ENCODE measurements at regions not wholly inside any gene's neighbourhood (a gene's known extent, or its start where the extent isn't known, plus 50 kb on each side); places are given as distances from the start of the nearest gene placed in this dataset.
A peak's percentile ranks its signal among the peaks of the same experiment; 100 is the strongest.

DNA sequence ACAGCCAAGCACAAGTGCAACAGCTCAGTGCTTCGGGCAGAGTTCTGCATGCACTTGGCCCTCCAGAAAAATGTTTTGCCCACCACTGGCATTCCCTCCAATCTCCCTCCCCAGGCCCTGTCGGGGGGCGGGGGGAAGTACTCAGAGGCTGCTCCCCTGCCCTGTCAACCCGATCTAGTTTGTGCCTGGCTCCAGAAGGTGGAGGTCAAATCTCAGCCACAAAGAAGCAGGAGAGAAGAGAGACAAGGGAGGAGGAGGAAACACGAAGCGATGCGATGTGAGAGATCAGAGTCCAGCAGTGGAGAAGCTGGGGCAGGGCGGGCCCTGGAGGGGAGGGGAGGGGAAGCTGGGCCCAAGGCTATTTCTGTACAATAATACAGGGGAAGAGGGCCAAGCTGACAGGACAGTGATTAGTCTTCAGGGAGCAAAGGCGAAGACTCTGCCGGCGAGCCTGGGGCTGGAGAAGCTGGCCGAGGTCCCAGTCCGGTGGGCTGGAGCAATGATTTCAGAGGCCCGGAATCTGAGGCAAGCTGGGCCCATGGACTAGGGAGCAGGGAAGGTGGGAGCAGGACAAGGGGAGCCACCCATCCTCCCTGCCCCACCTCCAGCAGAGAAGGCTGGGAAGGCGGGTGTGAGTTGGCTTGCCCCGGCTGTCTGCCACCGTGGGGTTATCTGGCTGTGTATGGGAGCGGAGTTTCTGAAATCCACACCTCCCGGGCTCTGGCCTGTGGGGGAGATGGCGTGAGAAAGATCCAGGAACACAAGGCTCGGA, 167.1 kb downstream of the EFNB1 start:
- no peaks in the 10 kb centered on the region for H3K9me3 ChIP-seq (replicated peaks; ENCODE audit: control insufficient read depth, insufficient read depth, low read length)
- POLR2A ChIA-PET: interaction anchor here (1.5 kb wide), 1 partner anchor 167 kb away, joined by 7 read pairs; the partner anchor contains the start of gene EFNB1
- H3K79me2 ChIP-seq (ENCODE audit: control insufficient read depth, insufficient read depth, low read length): no peaks in the 10 kb centered on the region
- no peaks in the 10 kb centered on the region for H4K20me1 ChIP-seq (replicated peaks; ENCODE audit: control insufficient read depth, extremely low read depth, insufficient read depth, low read length)
- H3K4me2 ChIP-seq (ENCODE audit: insufficient read depth, low read length): no peak overlapping the region
- H3K4me1 ChIP-seq (ENCODE audit: control insufficient read depth, extremely low read depth, insufficient read depth, low read length): peaks cover 23% of the 10 kb centered on the region
- no peaks in the 10 kb centered on the region for H3K9me1 ChIP-seq (replicated peaks; ENCODE audit: control insufficient read depth, extremely low read depth, insufficient read depth, low read length)
- BruUV-seq (replicated peaks): no TSS peak
- FAIRE-seq (peak; percentile 61), DNase-seq (ENCODE audit: low read depth, low spot score) (peak; percentile 65)
- intact Hi-C loops (cut with micrococcal nuclease): loop anchor here (5.0 kb wide), 1 partner anchor 49 kb away; no protein-coding TSS in a partner anchor
- H3K9ac ChIP-seq (replicated peaks; ENCODE audit: extremely low read depth, insufficient read depth, low read length): no peak overlapping the region
- dilution Hi-C loops (cut with MboI; ENCODE audit: extremely low pct_ligation_motif_present, low sequenced_read_pairs): no loop called here
- CTCF ChIA-PET: interaction anchor here (0.8 to 1.4 kb wide), 3 partner anchors 24 to 168 kb away, joined by 3 to 7 read pairs (median 4); no protein-coding TSS in a partner anchor
- TF ChIP-seq CTCF (IDR thresholded peaks at IDR 0.05; ENCODE audit: extremely low read depth in 1 of 2, insufficient read depth in 1 of 2, low read depth in 1 of 2, low read length in 2 of 2): no peak
- TF ChIP-seq POLR2AphosphoS5 (IDR thresholded peaks at IDR 0.05; ENCODE audit: insufficient read depth, low read depth, low read length): no peak
- TF ChIP-seq GATA2 (IDR thresholded peaks at IDR 0.05; ENCODE audit: insufficient read depth, insufficient read length, low read depth, low read length): no peak
- no peak for TF ChIP-seq JUN (IDR thresholded peaks at IDR 0.05; ENCODE audit: borderline replicate concordance, insufficient read depth, insufficient read length, low read depth)
- no peak for TF ChIP-seq EZH2 (IDR thresholded peaks at IDR 0.05; ENCODE audit: borderline replicate concordance, low read depth, low read length, severe bottlenecking)
- TF ChIP-seq, protein P1, sequence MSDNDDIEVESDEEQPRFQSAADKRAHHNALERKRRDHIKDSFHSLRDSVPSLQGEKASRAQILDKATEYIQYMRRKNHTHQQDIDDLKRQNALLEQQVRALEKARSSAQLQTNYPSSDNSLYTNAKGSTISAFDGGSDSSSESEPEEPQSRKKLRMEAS (IDR thresholded peaks at IDR 0.05; ENCODE audit: insufficient read depth, insufficient read length): no peak
- TF ChIP-seq FOS (IDR thresholded peaks at IDR 0.05; ENCODE audit: borderline replicate concordance, insufficient read depth, low read length): no peak
- no peak for TF ChIP-seq MYC (IDR thresholded peaks at IDR 0.05; ENCODE audit: low read depth, low read length)
- TF ChIP-seq POLR2A (IDR thresholded peaks at IDR 0.05; ENCODE audit: low read depth, low read length): no peak
- no peaks in the 10 kb centered on the region for H3K36me3 ChIP-seq (ENCODE audit: control insufficient read depth in 2 of 2, extremely low read depth in 1 of 2, insufficient read depth in 2 of 2, low read length in 2 of 2)
- no peaks in the 10 kb centered on the region for H3K27me3 ChIP-seq (ENCODE audit: control insufficient read depth in 2 of 2, insufficient read depth in 2 of 2, low read length in 2 of 2)
- H3K4me3 ChIP-seq (replicated peaks in 1 of 3; ENCODE audit: insufficient read depth in 1 of 3, low read depth in 1 of 3, low read length in 3 of 3): no peak overlapping the region
- peak overlapping the region; percentile 21 for H2AFZ ChIP-seq (ENCODE audit: low read depth, low read length)
- H3K27ac ChIP-seq (ENCODE audit: insufficient read depth, low read depth, low read length): no peak overlapping the region

Measured in endothelial cell of umbilical vein (primary cell).